ENCODE measurements at regions not wholly inside any gene's neighbourhood (a gene's known extent, or its start where the extent isn't known, plus 50 kb on each side); places are given as distances from the start of the nearest gene placed in this dataset.

- H3K4me3 ChIP-seq (replicated peaks in 1 of 3; ENCODE audit: insufficient read depth in 1 of 3, low read depth in 1 of 3, low read length in 3 of 3), result no peak overlapping the region
- H3K9me3 ChIP-seq (replicated peaks; ENCODE audit: control insufficient read depth, insufficient read depth, low read length), result no peaks in the 10 kb centered on the region
- no peak overlapping the region for H3K27ac ChIP-seq (ENCODE audit: insufficient read depth, low read depth, low read length)
- dilution Hi-C loops (cut with MboI; ENCODE audit: extremely low pct_ligation_motif_present, low sequenced_read_pairs), result no loop called here
- no peak overlapping the region for H3K9ac ChIP-seq (replicated peaks; ENCODE audit: extremely low read depth, insufficient read depth, low read length)
- CTCF ChIA-PET, result no interaction called here
- no peaks in the 10 kb centered on the region for H3K27me3 ChIP-seq (ENCODE audit: control insufficient read depth in 2 of 2, insufficient read depth in 2 of 2, low read length in 2 of 2)
- FAIRE-seq (no peak), DNase-seq (ENCODE audit: low read depth, low spot score) (no peak)
- H3K4me2 ChIP-seq (ENCODE audit: insufficient read depth, low read length), result no peak overlapping the region
- no peaks in the 10 kb centered on the region for H3K4me1 ChIP-seq (ENCODE audit: control insufficient read depth, extremely low read depth, insufficient read depth, low read length)
- intact Hi-C loops (cut with micrococcal nuclease), result no loop called here
- H3K79me2 ChIP-seq (ENCODE audit: control insufficient read depth, insufficient read depth, low read length), result no peaks in the 10 kb centered on the region
- H2AFZ ChIP-seq (ENCODE audit: low read depth, low read length), result no peak overlapping the region
- H3K36me3 ChIP-seq (ENCODE audit: control insufficient read depth in 2 of 2, extremely low read depth in 1 of 2, insufficient read depth in 2 of 2, low read length in 2 of 2), result no peaks in the 10 kb centered on the region
- BruUV-seq (replicated peaks), result no TSS peak
- no peak for TF ChIP-seq EZH2 (IDR thresholded peaks at IDR 0.05; ENCODE audit: borderline replicate concordance, low read depth, low read length, severe bottlenecking)
- no peak for TF ChIP-seq MAX (IDR thresholded peaks at IDR 0.05; ENCODE audit: insufficient read depth, insufficient read length)
- TF ChIP-seq CTCF (IDR thresholded peaks at IDR 0.05; ENCODE audit: extremely low read depth in 1 of 2, insufficient read depth in 1 of 2, low read depth in 1 of 2, low read length in 2 of 2), result no peak
- TF ChIP-seq FOS (IDR thresholded peaks at IDR 0.05; ENCODE audit: borderline replicate concordance, insufficient read depth, low read length), result no peak
- TF ChIP-seq POLR2A (IDR thresholded peaks at IDR 0.05; ENCODE audit: low read depth, low read length), result no peak
- TF ChIP-seq JUN (IDR thresholded peaks at IDR 0.05; ENCODE audit: borderline replicate concordance, insufficient read depth, insufficient read length, low read depth), result no peak
- no peaks in the 10 kb centered on the region for H4K20me1 ChIP-seq (replicated peaks; ENCODE audit: control insufficient read depth, extremely low read depth, insufficient read depth, low read length)
- H3K9me1 ChIP-seq (replicated peaks; ENCODE audit: control insufficient read depth, extremely low read depth, insufficient read depth, low read length), result no peaks in the 10 kb centered on the region
- POLR2A ChIA-PET, result no interaction called here
These were observed 522.4 kb upstream of the IGFBP7 start for GRCh38 chr4:57632564-57632963.

GRCh38 chr4:57631147-57631546 is 521.0 kb upstream of the IGFBP7 start:
- Histone ChIP-seq H4K20me1 (replicated peaks; ENCODE audit: control insufficient read depth, extremely low read depth, insufficient read depth, low read length) (no peaks in the 10 kb centered on the region), H3K4me1 (ENCODE audit: control insufficient read depth, extremely low read depth, insufficient read depth, low read length) (no peaks in the 10 kb centered on the region), H3K9me1 (replicated peaks; ENCODE audit: control insufficient read depth, extremely low read depth, insufficient read depth, low read length) (no peaks in the 10 kb centered on the region), H2AFZ (ENCODE audit: low read depth, low read length) (no peak overlapping the region), H3K9me3 (replicated peaks; ENCODE audit: control insufficient read depth, insufficient read depth, low read length) (no peaks in the 10 kb centered on the region), H3K4me2 (ENCODE audit: insufficient read depth, low read length) (no peak overlapping the region), H3K27me3 (ENCODE audit: control insufficient read depth in 2 of 2, insufficient read depth in 2 of 2, low read length in 2 of 2) (no peaks in the 10 kb centered on the region), H3K4me3 (replicated peaks in 1 of 3; ENCODE audit: insufficient read depth in 1 of 3, low read depth in 1 of 3, low read length in 3 of 3) (no peak overlapping the region), H3K79me2 (ENCODE audit: control insufficient read depth, insufficient read depth, low read length) (no peaks in the 10 kb centered on the region), H3K36me3 (ENCODE audit: control insufficient read depth in 2 of 2, extremely low read depth in 1 of 2, insufficient read depth in 2 of 2, low read length in 2 of 2) (no peaks in the 10 kb centered on the region), H3K9ac (replicated peaks; ENCODE audit: extremely low read depth, insufficient read depth, low read length) (no peak overlapping the region), H3K27ac (ENCODE audit: insufficient read depth, low read depth, low read length) (no peak overlapping the region)
- FAIRE-seq, result no peak
- intact Hi-C loops (cut with micrococcal nuclease), result no loop called here
- TF ChIP-seq GATA2 (IDR thresholded peaks at IDR 0.05; ENCODE audit: insufficient read depth, insufficient read length, low read depth, low read length), result no peak
- no peak for TF ChIP-seq POLR2A (IDR thresholded peaks at IDR 0.05; ENCODE audit: low read depth, low read length)
- no peak for TF ChIP-seq POLR2AphosphoS5 (IDR thresholded peaks at IDR 0.05; ENCODE audit: insufficient read depth, low read depth, low read length)
- DNase-seq (ENCODE audit: low read depth, low spot score), result no peak
- CTCF ChIA-PET, result no interaction called here
- POLR2A ChIA-PET, result no interaction called here
- BruUV-seq (replicated peaks), result no TSS peak
- dilution Hi-C loops (cut with MboI; ENCODE audit: extremely low pct_ligation_motif_present, low sequenced_read_pairs), result no loop called here

All from endothelial cell of umbilical vein (primary cell).